VCaP (cell line): ENCODE measurements at regions not wholly inside any gene's neighbourhood (a gene's known extent, or its start where the extent isn't known, plus 50 kb on each side); places are given as distances from the start of the nearest gene placed in this dataset.

Experiments
- H3K27ac ChIP-seq: fragments of 450-650 bp; 2 replicates; pipeline ENCODE4 v1.5.1; 2017
- TF ChIP-seq, protein P1 (sequence below): fragments of 450-650 bp; conservative IDR thresholded peaks from 2 replicates; pipeline ENCODE4 v1.5.1; 2017; ENCODE audit warnings: mild to moderate bottlenecking, moderate library complexity

DNA sequence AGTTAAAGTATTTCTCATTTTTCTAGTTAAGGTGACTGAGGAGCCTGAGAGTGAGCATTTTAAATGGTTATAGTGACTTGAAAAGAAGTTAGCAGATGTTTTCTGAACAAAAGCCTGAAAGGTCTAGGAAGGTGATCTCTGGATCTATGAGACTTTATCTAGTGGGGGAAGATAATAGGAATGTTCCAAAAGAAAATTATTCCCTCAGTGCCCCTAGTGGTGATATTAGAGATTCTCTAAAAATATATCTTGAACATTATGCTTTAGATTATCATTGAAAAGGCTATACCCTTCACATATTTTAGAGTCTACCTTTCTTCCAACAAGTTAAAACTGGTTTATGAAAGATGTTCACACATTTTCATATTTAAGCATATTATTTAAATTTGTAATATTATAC lies 69.0 kb upstream of the SPANXN1 start:
- TF ChIP-seq, protein P1, sequence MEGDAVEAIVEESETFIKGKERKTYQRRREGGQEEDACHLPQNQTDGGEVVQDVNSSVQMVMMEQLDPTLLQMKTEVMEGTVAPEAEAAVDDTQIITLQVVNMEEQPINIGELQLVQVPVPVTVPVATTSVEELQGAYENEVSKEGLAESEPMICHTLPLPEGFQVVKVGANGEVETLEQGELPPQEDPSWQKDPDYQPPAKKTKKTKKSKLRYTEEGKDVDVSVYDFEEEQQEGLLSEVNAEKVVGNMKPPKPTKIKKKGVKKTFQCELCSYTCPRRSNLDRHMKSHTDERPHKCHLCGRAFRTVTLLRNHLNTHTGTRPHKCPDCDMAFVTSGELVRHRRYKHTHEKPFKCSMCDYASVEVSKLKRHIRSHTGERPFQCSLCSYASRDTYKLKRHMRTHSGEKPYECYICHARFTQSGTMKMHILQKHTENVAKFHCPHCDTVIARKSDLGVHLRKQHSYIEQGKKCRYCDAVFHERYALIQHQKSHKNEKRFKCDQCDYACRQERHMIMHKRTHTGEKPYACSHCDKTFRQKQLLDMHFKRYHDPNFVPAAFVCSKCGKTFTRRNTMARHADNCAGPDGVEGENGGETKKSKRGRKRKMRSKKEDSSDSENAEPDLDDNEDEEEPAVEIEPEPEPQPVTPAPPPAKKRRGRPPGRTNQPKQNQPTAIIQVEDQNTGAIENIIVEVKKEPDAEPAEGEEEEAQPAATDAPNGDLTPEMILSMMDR: peak; percentile 42
- no peak overlapping the region for H3K27ac ChIP-seq

DNA sequence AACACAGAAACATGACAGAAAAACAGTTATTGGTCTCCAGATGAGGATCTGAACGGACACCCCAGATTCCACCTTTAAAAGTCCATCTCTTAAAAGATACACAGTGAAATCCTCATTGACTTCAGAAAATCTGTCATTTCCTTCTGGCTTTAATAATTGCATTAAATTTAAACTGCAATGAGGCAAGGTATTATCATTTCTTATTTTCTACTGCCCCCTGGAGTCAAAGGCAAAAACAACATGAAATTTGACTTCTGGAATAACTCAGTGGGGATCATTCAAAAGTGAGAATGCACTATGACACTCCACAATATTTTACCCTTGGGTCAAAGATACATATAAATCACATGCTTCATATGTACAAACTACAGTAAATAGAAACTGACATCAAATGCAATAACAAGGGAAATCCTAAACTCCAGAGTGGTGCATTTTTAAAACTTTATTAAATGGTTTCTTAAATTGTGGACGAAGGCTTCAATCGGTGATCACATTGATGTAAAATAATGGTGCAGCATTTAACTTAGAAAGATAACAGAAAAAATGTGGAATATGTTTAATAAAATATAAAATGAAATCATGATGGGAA lies 56.4 kb upstream of the SPANXN1 start:
- H3K27ac ChIP-seq: no peak overlapping the region
- TF ChIP-seq, protein P1: peak; percentile 61
